Keratinocyte (primary cell): ENCODE measurements at regions not wholly inside any gene's neighbourhood (a gene's known extent, or its start where the extent isn't known, plus 50 kb on each side); places are given as distances from the start of the nearest gene placed in this dataset.

Experiments
- DNase-seq: peaks from one replicate; pipeline ENCODE4 v3.0.0-alpha.2; 2011; ENCODE audit warnings: low read depth, missing footprints, low spot score
- FAIRE-seq: peaks from 2 replicates; lab custom pipeline; 2011; peaks lifted over from hg19 to GRCh38; lab: Jason Lieb, UNC
- H2AFZ ChIP-seq: 2 replicates; pipeline ENCODE4 v1.6.0; 2012; ENCODE audit warnings: low read length, control low read depth, inconsistent platforms; ENCODE audit not compliant: control insufficient read depth
- H3K27ac ChIP-seq: 2 replicates; pipeline ENCODE4 v1.5.1; 2011; ENCODE audit warnings: low read length; ENCODE audit not compliant: control insufficient read depth, insufficient read depth
- H3K27me3 ChIP-seq: 3 replicates; pipeline ENCODE4 v1.6.0; 2011; ENCODE audit warnings: low read length; ENCODE audit not compliant: control insufficient read depth, insufficient read depth; ENCODE audit errors: extremely low read depth
- H3K36me3 ChIP-seq, 2 experiments: 2 replicates in 1 of 2; 3 replicates in 1 of 2; pipeline ENCODE4 v1.5.1; 2011; ENCODE audit warnings: low read length in 2 of 2, mild to moderate bottlenecking in 1 of 2; ENCODE audit not compliant: control insufficient read depth in 2 of 2, insufficient read depth in 2 of 2; ENCODE audit errors: extremely low read depth in 1 of 2
- H3K4me1 ChIP-seq: 3 replicates; pipeline ENCODE4 v1.5.1; 2011; ENCODE audit warnings: low read length; ENCODE audit not compliant: control insufficient read depth, insufficient read depth; ENCODE audit errors: extremely low read depth
- H3K4me2 ChIP-seq: 3 replicates; pipeline ENCODE4 v1.6.0; 2011; ENCODE audit warnings: low read depth, low read length; ENCODE audit not compliant: control insufficient read depth, insufficient read depth; ENCODE audit errors: extremely low read depth
- H3K4me3 ChIP-seq, 3 experiments: fragments of 200-600 bp in 1 of 3; sonication (generic) in 1 of 3; 2 replicates in 2 of 3; 3 replicates in 1 of 3; pipeline ENCODE4 v1.5.1; 2011 to 2016; ENCODE audit warnings: low read length in 3 of 3, mild to moderate bottlenecking in 3 of 3, control low read depth in 2 of 3, inconsistent platforms in 1 of 3, low read depth in 1 of 3, mixed read lengths in 1 of 3, mixed run types in 1 of 3, moderate library complexity in 1 of 3; ENCODE audit not compliant: control insufficient read depth in 2 of 3, insufficient read depth in 2 of 3; ENCODE audit errors: extremely low read depth in 1 of 3
- H3K79me2 ChIP-seq: 2 replicates; pipeline ENCODE4 v1.6.0; 2012; ENCODE audit warnings: low read length; ENCODE audit not compliant: control insufficient read depth, insufficient read depth
- H3K9ac ChIP-seq: 3 replicates; pipeline ENCODE4 v1.6.0; 2011; ENCODE audit warnings: low read length; ENCODE audit not compliant: control insufficient read depth, insufficient read depth; ENCODE audit errors: extremely low read depth
- H3K9me1 ChIP-seq: 3 replicates; pipeline ENCODE4 v1.6.0; 2011; ENCODE audit warnings: low read length; ENCODE audit not compliant: control insufficient read depth, insufficient read depth; ENCODE audit errors: extremely low read depth
- H3K9me3 ChIP-seq: 2 replicates; pipeline ENCODE4 v1.5.1; 2012; ENCODE audit warnings: low read depth, low read length; ENCODE audit not compliant: control insufficient read depth
- H4K20me1 ChIP-seq: 3 replicates; pipeline ENCODE4 v1.6.0; 2011; ENCODE audit warnings: low read length; ENCODE audit not compliant: control insufficient read depth, insufficient read depth; ENCODE audit errors: extremely low read depth
- EZH2 ChIP-seq: IDR thresholded peaks from one replicate; pipeline ENCODE4 v1.6.1; 2012; ENCODE audit warnings: inconsistent platforms, mild to moderate bottlenecking, low read length, moderate library complexity
- dilution Hi-C: fragments of 300-500 bp; cut with MboI; formaldehyde crosslinking; loops from one replicate; pipeline ENCODE4 v1.7.0; 2020; ENCODE audit warnings: low sequenced_read_pairs; ENCODE audit not compliant: extremely low pct_ligation_motif_present
- TF ChIP-seq, protein P1 (sequence below), 3 experiments: IDR thresholded peaks in 1 of 3; conservative IDR thresholded peaks in 1 of 3; optimal IDR thresholded peaks in 1 of 3; 2 replicates in 2 of 3; 3 replicates in 1 of 3; pipeline versions ENCODE3 to v1.5.1; 2011; ENCODE audit warnings: low read length in 3 of 3, mild to moderate bottlenecking in 3 of 3, moderate library complexity in 2 of 3, control low read depth in 1 of 3, inconsistent platforms in 1 of 3; ENCODE audit not compliant: insufficient read depth in 2 of 3; ENCODE audit errors: extremely low read depth in 1 of 3

- no peak overlapping the region for H2AFZ ChIP-seq
- H3K27ac ChIP-seq, result no peak overlapping the region
- no peaks in the 10 kb centered on the region for H3K4me1 ChIP-seq
- DNase-seq, result no peak
- no peaks in the 10 kb centered on the region for H3K27me3 ChIP-seq
- H3K9ac ChIP-seq, result no peak overlapping the region
- H3K9me1 ChIP-seq, result no peaks in the 10 kb centered on the region
- H4K20me1 ChIP-seq, result no peaks in the 10 kb centered on the region
- no peak for TF ChIP-seq EZH2
- TF ChIP-seq, protein P1, sequence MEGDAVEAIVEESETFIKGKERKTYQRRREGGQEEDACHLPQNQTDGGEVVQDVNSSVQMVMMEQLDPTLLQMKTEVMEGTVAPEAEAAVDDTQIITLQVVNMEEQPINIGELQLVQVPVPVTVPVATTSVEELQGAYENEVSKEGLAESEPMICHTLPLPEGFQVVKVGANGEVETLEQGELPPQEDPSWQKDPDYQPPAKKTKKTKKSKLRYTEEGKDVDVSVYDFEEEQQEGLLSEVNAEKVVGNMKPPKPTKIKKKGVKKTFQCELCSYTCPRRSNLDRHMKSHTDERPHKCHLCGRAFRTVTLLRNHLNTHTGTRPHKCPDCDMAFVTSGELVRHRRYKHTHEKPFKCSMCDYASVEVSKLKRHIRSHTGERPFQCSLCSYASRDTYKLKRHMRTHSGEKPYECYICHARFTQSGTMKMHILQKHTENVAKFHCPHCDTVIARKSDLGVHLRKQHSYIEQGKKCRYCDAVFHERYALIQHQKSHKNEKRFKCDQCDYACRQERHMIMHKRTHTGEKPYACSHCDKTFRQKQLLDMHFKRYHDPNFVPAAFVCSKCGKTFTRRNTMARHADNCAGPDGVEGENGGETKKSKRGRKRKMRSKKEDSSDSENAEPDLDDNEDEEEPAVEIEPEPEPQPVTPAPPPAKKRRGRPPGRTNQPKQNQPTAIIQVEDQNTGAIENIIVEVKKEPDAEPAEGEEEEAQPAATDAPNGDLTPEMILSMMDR (optimal IDR thresholded peaks at IDR 0.05 in 1 of 3, IDR thresholded peaks at IDR 0.05 in 1 of 3, conservative IDR thresholded peaks at IDR 0.05 in 1 of 3; ENCODE audit: extremely low read depth in 1 of 3, insufficient read depth in 2 of 3, low read length in 3 of 3), result no peak
- no peak for FAIRE-seq
- dilution Hi-C loops, result no loop called here
- no peak overlapping the region for H3K4me2 ChIP-seq
- no peaks in the 10 kb centered on the region for H3K79me2 ChIP-seq
- H3K4me3 ChIP-seq, result no peak overlapping the region
- no peaks in the 10 kb centered on the region for H3K36me3 ChIP-seq
- H3K9me3 ChIP-seq, result no peaks in the 10 kb centered on the region
Measured at GRCh38 chr11:36783808-36784207, 185.8 kb upstream of the RAG2 start.

GRCh38 chr11:36779791-36780190 lies 181.8 kb upstream of the RAG2 start:
- dilution Hi-C loops, result no loop called here
- no peak overlapping the region for H2AFZ ChIP-seq
- FAIRE-seq, result no peak
- H3K4me2 ChIP-seq, result no peak overlapping the region
- H3K36me3 ChIP-seq, result no peaks in the 10 kb centered on the region
- H4K20me1 ChIP-seq, result no peaks in the 10 kb centered on the region
- no peaks in the 10 kb centered on the region for H3K9me3 ChIP-seq
- no peak overlapping the region for H3K27ac ChIP-seq
- DNase-seq, result no peak
- no peaks in the 10 kb centered on the region for H3K79me2 ChIP-seq
- no peaks in the 10 kb centered on the region for H3K27me3 ChIP-seq
- no peak overlapping the region for H3K9ac ChIP-seq
- H3K4me3 ChIP-seq, result no peak overlapping the region
- H3K9me1 ChIP-seq, result no peaks in the 10 kb centered on the region
- no peak for TF ChIP-seq EZH2
- TF ChIP-seq, protein P1 (optimal IDR thresholded peaks at IDR 0.05 in 1 of 3, IDR thresholded peaks at IDR 0.05 in 1 of 3, conservative IDR thresholded peaks at IDR 0.05 in 1 of 3; ENCODE audit: extremely low read depth in 1 of 3, insufficient read depth in 2 of 3, low read length in 3 of 3), result no peak
- H3K4me1 ChIP-seq, result peaks cover 12% of the 10 kb centered on the region
